ENCODE measurements at regions not wholly inside any gene's neighbourhood (a gene's known extent, or its start where the extent isn't known, plus 50 kb on each side); places are given as distances from the start of the nearest gene placed in this dataset.

DNA sequence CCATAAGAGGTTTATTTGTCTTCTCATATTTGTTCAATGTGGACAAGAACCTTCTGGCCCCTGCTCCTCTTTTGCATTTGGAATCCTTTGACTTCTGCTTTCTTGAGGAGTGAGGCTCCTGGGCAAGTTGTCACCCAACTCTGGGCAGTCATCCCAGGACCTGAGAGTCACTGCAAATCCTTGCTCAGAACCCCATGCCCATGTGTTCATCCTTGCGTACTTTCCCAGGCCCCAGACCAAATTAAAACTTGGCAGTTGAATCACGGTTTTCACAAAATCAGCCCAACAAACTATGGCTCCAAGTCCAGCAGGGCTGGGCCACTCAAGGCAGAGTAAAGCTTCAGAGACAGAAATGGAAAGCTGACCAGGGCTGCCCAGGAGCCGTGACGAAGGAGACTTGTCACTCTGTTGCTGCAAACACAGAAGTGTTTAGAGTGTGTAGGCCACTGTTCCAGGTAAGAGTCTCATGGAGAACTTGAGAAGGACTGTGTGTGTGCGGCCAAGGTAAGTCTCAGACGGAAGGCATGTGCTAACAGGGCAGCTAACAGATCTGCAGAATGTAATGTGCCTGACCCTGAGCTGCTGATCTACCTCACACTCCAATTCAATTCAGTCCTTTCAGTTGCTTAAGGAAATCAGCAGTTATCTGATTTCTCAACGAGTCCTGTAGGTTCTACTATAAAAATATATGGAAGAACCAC is 549.4 kb upstream of the HS6ST1 start:
- no peak for DNase-seq

DNA sequence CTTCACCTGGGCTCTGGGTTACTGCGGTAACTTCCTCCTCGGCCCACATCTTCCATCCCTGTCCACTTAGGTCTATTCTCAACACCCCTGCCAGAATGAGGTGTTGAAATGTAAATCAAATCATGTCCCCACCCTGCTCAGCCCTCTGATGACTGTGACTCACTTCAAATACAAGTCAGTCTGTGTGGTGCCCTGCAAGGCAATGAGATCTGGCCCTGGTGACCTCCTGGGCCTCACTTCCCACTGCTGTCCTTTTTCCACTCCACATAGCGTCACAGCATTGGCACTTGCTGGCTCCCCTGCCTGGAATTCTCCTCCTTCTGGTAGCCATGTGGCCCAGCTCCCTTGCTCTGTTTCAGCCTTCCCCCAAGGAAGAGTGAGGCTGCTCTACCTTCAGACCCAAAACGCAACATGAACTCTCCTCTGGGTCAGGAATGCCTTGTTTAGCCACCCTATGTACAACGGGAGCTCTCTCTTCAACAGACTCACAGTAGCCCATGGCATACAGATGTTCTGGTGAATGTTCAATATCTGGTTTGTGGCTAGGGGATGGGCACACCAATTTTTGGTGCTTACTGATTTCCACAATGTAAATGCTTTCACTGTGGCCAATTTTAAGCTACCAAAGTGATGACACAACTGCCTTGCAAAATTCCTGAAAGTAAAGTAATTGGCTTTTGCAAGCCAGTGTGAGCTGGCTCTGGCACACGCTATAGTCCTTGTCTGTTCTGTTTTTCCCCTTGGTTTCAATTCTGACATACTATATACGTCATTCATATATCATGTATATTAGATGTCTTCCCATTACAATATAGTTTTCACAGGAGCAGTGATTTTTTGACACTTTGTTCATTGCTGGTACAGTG is 550.3 kb upstream of the HS6ST1 start:
- no peak for DNase-seq

DNA sequence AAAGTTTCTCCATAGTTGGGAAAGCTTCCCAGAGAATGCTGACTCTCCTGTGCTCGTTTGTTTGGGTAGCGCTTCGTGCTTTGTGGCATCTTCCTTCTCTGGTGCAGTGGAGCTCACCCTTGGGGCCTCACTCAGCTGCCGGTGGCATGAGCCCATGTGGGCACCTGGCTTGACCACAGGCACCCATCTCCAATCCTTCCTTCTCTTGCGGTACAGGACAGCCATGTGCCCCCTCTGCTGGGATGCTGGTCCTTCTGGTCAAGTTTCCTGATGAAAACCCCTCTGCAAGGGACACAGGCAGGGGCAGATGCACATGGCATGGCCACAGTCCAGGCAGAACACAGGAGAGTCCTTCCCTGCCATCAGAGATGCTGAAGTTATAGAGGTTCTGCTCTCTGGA is 555.9 kb upstream of the HS6ST1 start:
- DNase-seq, result no peak

DNA sequence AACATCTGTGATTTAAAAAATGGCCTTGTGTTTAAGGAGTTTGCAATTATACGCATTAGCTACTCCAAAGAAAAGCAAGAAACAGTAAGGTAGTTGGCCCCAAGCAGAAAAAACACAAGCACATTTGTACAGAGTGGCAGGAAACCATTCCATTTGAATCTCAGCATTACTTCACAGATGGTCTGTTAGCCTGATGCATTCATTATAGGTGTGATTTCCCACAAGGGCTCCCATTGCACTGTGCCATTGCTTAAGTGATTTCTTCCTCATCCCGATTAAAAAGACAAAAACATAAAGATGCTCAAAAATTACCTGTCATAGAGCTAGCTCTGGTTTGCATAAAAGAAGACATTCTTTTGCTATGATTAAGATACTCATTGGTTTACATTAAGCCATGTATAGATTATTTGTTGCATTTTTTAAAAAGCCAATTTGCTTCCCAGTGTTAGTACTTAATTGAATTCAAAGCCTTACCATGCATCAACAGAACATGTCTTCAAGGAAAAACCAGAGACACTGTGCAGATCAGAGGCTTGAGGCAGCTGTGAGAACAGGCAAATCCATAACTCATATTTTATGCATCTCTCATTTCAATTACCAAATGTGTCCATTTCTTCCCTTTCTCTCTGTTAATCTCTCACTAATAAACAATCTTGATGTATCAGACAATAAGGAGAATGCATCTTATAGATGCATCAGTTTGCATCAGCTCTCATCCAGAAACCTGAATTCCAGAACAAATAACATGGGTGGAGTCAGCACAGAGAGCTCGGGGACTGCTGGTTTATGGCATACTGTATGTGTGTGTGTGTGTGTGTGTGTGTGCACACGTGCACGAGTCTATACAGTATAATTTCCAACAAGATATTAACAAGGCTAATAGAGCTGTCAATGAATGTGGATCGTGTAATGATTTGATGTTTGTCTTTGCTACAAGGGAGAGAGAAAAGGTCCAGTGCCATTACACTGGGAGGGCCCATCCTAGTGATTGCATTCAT is 558.6 kb upstream of the HS6ST1 start:
- no peak for DNase-seq

DNA sequence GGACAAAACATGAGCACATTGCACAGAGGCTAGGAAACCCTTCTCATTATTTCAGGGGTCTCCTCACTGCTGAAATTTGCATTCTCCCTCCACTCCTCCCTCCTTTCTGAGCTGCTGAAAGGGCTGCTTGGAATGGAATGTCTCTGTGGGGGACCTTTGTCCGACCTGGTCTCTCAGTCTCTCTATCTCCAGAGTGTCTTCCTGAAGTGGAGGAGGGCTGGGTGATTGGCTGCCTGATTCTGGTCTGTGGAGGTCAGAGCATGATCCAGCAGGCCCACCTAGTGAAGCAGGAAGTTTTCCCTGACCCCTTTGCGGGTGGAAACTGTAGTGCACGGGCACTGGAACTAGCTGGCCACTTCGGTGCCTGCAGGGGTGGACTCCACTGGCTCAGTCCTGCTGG is 560.5 kb upstream of the HS6ST1 start:
- DNase-seq, result no peak

DNA sequence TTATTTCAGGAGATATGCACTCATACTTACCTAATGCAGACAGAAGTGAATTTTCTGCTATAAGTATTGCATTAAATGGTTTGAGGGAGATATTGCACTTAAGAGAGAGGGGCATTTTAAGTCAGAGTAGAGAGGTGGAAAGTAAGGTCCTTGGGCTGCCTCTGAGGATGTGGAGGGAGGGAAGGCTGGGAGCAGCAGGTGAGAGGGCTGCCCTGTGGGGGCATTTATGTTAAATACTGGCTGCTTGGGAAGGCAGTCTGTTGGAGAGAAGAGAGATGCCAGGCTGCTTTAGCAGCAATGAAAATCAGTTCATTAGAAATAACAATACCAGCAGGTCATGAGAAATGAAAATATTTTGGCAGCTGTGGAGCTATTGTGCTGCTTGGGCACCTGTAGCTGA is 576.2 kb upstream of the HS6ST1 start:
- DNase-seq, result no peak

DNA sequence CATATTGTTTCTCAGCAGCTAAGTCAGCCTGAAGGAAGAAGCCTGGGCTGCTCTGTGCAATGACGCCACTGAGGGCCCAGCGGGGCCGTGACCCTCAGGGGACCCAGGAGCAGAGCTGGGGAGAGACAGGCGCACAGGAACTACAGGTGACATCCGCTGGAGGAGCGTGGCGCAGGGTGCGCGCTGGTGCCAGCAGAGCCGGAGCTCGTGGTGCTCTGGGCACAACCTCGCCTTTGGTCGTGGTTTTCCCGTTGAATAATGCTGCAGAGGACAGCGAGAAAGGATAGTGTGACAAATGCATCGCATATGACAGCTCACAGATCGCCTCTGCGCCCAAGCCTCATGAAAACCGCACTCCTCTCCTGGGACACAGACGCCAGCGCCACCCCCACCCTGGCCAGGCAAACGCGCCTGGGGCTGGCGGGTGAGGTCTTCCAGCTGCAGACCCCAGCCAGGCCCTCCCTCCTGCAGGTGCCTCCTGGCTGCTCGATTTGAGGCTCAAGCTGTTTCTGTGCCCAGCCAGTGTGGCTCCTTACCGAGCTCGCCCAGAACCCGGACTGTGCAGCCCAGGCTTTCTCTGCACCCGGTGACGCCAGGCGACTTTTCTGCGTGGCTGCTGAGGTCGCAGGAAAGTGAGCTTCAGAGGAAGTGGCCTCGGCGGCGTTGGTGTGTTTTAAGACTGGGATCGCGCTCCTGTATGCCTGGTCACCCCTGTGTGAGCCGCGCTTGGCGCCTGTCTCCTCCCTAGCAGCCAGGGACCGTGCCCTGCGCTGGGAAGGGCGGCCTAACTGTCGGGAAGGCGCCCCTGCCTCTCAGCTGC is 583.1 kb upstream of the HS6ST1 start:
- DNase-seq, result no peak

DNA sequence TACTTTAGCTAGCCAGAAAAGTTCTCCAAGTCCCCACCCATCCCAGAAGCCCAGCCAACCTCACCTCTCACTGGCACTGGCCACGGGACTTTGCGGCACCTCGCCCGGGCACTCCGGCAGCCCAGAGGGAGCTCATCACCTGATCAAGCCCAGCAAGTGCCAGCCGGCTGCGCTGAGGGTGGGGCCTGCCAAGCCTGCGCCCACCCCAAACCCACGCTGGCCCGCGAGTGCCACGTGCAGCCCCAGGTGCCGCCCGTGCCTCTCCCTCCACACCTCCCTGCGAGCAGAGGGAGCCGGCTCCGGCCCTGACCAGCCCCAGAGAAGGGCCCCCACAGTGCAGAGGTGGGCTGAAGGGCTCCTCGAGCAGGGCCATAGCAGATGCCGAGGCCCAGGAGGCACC is 585.0 kb upstream of the HS6ST1 start:
- DNase-seq, result no peak

DNA sequence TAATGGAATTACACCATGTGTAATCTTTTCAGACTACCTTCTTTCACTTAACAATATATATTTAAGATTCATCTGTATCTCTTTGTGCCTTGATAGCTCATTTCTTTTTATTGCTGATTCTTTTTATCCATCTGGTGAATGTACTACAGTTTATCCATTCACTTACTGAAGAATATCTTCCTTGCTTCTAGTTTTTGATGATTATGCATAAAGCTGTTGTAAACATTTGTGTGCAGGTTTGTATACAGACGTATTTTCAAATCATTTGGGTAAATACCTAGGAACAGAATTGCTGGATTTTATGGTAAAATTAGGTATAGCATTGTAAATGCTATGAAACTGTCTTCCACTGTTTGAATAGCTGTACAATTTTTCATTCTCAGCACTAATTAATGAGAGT is 592.6 kb upstream of the HS6ST1 start:
- no peak for DNase-seq

DNA sequence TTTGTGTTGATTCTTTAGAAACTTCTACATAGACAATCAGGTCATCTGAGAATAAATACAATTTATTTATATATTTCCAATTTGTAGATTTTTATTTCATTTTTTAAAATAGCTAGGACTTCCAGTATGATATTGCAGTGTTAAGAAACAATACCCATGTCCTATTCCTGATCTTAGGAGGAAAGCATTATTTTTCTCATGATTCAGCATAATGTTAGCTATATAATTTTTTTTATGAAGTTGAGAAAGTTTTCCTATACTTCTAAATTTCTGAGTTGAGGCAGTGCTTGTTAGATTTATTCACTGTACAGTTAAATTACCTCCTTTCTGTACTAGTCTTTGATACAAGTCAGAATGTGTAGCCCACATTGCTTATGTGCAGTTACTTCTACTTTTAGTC is 595.7 kb upstream of the HS6ST1 start:
- no peak for DNase-seq

DNA sequence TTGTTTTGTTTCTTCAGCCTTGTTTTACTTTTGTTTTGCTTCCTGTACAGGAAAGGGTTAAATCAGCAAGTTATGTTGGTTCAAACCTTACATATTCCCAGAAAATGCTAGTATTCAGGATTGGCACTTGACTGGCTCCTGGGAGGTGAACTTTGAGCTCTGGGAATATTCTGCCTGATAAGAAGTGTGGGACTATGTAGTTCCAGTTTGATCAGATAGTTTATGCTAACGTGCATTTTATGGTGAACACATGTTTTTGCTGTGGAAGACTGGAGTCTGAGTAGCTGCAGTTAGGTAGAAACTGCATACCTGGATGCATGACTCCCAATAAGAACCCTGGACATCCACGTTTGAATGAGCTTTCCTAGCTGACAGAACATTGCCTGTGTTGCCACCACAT is 603.1 kb upstream of the HS6ST1 start:
- DNase-seq, result no peak

DNA sequence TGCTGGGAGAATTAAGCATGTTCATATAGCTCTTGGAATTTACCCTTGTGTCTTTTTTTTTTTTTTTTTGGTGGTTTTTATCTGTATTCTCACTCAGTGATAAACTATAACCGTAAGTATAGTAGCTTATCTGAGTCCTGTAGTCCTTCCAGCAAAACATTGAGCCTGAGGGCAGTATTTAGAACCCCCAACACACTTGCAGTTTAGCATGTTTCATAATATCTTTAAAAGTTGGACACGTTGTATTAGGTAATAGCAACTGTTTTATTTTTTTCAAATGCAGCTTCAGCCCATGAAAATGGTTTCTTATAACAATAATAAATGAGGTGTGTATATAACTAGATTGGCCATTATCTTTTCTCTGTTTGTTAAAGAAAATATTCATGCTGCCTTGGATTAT is 603.5 kb upstream of the HS6ST1 start:
- no peak for DNase-seq

DNA sequence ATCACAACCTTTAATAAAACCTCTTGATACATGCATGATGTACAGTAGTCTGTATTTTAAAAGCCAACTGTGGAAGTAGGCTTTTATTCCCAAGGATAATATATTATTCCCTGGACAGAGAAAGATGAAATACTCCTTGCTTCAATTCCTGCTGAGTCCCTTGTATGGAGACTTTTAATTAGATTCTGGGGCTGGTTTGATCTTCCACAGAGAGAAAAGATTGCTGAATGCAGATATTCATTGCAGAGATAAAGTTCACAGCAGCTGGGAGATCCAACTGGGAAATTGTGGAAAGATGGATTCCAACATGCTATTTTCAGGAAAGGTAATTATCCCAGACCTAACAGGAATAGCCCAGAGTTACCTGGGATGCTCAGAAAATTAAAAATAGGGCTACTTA is 607.0 kb upstream of the HS6ST1 start:
- DNase-seq, result no peak

DNA sequence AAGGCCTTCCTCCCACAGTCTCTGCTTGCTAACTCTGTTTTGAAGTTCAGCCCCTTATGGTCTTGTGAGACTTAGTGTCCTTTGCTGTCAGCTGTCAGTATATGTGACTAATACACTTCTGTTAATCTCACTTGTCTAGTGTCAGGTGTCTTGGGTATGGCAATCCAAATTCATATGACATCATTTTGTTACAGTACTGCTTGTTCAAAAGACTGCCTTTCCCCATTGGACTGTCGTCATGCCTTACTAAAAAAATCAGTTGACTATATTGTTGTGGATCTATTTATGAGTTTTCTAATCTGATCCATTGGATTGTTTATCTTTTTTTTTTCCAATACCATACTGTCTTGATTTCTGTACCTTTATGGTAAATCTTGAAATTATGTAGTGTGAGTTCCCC is 611.4 kb upstream of the HS6ST1 start:
- DNase-seq, result no peak

DNA sequence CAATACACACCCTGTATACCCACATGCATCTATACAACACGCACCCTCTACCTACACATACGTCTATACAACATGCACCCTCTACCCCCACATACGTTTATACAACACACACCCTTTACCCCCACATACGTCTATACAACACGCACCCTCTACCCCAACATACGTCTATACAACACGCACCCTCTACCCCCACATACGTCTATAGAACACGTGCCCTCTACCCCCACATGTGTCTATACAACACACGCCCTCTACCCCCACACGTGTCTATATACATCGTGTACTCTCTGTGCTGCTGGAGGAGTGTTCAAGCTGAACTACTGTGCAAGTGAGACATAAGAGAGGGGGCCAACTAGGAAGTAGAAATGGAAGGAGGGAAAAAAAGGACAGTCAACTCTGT is 621.7 kb upstream of the HS6ST1 start:
- no peak for DNase-seq

DNA sequence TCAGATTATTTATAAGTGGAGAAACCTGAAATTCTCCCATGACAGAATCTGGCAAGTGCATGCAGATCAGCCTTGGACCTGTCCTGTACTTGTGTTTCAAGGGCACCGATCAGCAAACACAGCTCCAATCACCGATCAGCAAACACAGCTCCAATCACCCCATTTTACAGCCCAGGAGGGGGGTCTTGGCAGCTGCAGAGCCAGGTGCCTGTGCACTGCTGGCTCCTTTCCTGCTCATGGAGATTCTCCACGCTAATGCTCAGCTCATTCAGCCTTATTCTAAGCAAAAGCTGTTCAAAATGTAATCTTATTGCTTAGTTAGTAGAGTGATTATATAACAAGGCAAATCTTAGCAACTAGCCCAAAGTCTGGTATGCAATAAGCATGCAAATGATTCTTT is 623.1 kb upstream of the HS6ST1 start:
- DNase-seq, result no peak

DNA sequence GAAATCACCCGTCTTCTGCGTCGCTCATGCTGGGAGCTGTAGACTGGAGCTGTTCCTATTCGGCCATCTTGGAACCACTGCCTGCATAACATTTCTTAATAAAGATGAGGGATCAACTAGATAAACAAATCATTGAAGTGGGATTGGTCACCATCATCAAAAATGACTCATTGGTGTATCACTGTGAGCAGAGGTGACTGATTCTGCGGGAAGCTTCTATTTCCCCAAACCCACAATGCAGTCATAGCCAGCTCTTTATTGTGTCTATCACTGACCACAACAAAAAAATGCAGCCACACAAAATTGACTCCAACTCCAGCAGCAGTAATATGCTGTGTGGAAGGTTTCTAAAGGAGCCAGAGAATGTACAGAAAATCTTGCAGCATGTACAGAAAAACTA is 630.7 kb upstream of the HS6ST1 start:
- no peak for DNase-seq

DNA sequence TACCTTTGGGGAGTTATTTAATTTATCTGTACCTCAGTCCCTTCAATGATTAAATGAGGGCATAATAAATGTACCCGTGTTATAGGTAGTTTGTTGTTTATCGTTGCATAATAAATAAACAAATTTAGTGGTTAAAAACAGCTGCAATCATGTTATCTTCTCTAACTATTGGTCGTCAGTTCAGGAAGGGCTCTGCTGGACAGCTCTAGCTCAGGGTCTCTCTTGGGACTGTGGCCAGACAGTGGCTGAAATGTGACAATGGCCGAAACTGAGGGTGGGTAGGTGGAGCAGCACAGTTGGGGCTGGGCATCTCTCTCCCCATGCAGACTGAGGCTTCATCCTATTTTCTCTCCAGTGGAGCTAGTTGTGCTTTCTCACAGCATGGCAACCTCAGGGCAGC is 632.1 kb upstream of the HS6ST1 start:
- no peak for DNase-seq

DNA sequence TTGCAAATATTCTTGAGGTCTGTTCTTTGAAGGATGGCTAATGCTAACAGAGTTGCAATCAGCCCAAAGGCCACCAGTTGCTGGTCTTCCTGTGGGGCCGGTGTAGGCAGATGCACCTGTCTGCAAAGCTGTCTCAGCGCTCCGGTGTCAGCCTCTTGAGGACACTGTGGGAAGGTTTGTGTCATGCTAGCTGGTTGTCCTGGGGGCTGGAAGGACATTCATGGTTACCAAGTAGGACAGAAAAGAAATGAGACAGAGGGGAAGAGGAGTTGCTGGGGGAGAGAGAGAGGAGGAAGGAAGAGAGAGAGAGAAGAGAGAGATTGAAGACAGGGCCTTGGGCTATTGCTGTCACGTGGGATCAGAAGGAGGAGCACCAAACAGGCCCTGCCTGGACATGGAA is 639.6 kb upstream of the HS6ST1 start:
- no peak for DNase-seq

DNA sequence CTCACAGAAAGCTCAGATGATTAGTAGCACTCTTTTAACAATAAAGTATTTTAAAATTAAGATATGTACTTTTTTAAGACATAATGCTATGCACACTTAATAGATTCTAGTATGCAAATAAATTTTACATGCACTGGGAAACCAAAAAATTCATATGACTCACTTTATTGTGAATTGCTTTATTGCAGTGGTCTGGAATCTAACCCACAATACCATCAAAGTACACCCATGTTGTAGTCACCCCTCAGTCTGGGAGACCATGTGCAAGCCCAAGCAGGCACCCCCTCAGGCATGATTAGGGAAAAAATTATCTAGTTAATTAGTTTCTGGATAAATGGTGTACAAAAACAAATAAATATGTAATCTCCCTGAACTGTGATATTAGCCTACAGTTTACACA is 649.0 kb upstream of the HS6ST1 start:
- DNase-seq, result no peak

DNA sequence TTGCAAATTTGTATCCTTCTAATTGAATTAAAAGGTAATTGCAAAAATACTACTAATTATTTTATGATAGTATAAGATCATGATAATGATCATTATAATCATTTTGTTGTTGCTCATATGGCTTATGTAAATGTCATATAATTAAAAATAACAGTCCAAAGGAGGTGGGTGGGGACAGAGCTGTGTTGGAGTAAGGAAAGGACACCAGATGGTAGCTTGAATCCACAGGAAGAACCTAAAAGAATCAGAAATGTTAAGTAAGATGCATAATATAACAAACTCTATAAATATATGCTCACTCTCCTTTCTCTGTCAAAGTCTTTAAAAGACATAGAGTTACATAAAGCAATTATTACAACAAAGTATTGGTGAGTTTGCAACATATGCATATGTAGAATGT is 650.7 kb upstream of the HS6ST1 start:
- no peak for DNase-seq

DNA sequence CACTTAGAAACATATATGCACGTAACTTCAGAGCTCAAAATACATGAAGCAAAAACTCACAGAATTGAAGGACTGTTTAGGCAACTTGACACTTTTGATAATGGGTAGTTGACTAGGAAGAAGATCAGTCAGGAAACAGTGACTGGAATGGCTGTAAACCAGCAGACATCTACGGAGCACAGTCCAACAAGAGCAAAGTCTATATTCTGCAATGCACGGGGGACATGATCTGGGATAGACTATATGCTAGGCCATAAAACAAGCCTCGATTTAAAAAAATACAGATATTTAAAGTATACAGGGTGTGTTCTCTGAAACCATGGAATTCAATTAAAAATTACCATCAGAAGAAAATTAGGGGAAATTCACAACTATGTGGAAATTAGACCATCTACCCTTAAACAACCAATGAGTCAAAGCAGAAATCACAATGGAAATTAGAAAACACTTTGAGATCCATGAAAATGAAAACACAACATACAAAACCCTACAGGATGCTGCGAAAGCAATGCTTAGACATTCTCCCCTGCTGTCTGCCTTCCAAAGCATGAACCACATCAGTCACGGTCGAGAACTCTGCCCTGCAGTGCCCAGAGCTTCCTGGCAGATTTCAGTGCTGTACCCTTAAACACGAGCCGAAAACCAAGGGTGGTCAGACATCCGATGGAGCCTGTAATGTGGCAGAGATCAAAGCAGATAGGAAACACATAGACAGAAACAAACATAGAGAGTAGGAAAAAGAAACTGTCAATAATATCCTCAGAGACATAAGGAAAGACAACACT is 651.9 kb upstream of the HS6ST1 start:
- DNase-seq, result no peak

Data from activated CD8-positive, alpha-beta memory T cell treated with anti-CD3 and anti-CD28 coated beads, Interleukin-2, amount 50 U/mL, for 48 hours (primary cell).